ENCODE measurements at regions not wholly inside any gene's neighbourhood (a gene's known extent, or its start where the extent isn't known, plus 50 kb on each side); places are given as distances from the start of the nearest gene placed in this dataset.
A peak's percentile ranks its signal among the peaks of the same experiment; 100 is the strongest.

GRCh38 chr2:172231508-172231907, 128.8 kb upstream of the DLX2 start:
- DNase-seq (ENCODE audit: low read depth), result no peak

DNA sequence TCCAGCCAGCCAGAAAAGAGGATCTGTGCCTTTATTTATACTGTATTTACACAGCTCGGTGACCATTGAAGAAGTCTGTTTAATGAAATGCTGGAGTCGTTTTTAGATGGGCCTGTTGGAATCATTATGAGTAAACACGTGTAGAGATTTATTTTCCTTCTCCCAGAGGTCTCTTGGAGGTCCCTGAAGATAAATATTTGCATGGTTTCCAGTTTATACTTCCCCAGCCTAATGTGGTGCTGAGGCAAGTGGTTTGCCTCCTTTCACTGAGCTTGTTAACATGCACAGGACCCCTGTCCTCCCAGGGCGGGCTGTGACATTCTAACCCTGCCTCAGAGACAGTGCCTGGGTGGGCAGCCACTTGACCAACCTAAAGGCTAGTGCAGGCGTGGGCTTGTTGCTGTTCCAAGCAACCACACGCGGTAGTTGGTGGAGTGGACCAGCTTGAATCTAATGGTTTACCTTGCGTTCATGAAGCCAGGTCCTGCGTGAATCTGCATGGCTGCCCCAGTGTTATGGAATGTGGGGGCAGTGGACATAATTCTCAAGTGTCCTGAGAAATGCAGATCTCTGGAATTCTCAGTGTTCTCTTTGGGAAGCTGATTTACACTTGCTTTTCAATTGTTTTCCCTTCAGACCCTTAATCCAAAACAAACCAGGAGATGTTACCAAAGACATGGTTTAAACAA, 130.2 kb upstream of the DLX2 start:
- DNase-seq (ENCODE audit: low read depth), result no peak

GRCh38 chr2:172233987-172234715, 131.5 kb upstream of the DLX2 start:
- DNase-seq (ENCODE audit: low read depth), result no peak

GRCh38 chr2:172234716-172235691, 132.3 kb upstream of the DLX2 start:
- no peak for DNase-seq (ENCODE audit: low read depth)

GRCh38 chr2:172239944-172240590, 137.4 kb upstream of the DLX2 start:
- DNase-seq (ENCODE audit: low read depth), result no peak

- DNase-seq (ENCODE audit: low read depth), result no peak
These were observed 138.5 kb upstream of the DLX2 start for GRCh38 chr2:172241222-172241621.

DNA sequence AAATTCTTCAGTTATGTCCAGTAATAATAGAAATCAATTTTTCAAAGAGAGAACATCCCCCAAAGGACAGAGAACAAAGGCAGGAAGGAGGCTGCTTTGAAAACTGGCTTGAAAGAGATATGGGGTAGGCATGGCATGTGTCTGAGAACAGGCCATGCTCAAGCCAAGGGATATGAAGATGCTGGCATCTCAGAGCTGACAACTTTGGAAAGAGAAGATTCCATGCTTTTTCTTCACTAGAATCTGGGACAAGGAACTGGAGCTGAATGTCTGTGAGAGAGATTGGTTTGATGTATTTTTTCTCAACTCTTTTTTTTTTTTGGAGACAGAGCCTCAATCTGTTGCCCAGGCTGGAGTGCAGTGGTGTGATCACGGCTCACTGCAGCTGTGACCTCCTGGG, 139.8 kb upstream of the DLX2 start:
- DNase-seq (ENCODE audit: low read depth), result no peak

GRCh38 chr2:172242961-172243360, 140.3 kb upstream of the DLX2 start:
- DNase-seq (ENCODE audit: low read depth), result no peak

DNA sequence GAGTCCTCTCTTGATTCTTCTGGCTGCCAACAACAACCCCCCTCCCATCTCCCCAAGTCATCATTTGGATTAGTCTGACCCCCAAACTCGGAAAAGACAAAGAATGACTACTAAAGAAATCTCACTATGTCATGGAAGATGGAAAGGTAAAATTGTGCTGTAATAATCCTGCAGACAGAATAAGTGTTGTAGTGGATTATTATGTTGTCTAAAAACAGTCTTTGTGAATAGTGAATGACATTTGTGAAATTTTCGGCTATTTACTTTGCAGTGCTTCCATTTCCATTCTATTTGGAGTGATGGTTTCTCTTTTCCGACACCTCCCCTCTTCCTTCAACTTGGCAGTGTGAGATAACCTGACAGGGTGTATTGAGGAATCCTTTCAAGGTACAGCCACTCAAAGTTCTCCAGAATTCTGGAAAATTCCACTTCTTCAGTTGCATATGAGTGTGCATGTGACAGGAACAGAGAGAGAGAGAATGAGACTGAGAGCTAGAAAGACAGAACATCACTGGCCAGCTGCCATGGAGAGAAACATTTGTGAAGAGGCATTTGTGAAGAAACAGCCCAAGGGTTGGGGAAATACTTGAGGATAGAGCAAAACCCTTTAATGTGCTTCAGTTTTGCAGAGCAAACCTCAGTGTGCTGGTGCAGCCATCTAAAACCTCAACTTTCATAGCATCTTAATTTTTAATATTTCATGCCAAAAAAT, 141.9 kb upstream of the DLX2 start:
- no peak for DNase-seq (ENCODE audit: low read depth)

- DNase-seq (ENCODE audit: low read depth), result no peak
These were observed 143.9 kb upstream of the DLX2 start for GRCh38 chr2:172246649-172247048.

GRCh38 chr2:172247203-172247602, 144.5 kb upstream of the DLX2 start:
- no peak for DNase-seq (ENCODE audit: low read depth)

GRCh38 chr2:172248381-172248780, 145.7 kb upstream of the DLX2 start:
- no peak for DNase-seq (ENCODE audit: low read depth)

- no peak for DNase-seq (ENCODE audit: low read depth)
These were observed 146.1 kb upstream of the DLX2 start for GRCh38 chr2:172248785-172249187.

DNA sequence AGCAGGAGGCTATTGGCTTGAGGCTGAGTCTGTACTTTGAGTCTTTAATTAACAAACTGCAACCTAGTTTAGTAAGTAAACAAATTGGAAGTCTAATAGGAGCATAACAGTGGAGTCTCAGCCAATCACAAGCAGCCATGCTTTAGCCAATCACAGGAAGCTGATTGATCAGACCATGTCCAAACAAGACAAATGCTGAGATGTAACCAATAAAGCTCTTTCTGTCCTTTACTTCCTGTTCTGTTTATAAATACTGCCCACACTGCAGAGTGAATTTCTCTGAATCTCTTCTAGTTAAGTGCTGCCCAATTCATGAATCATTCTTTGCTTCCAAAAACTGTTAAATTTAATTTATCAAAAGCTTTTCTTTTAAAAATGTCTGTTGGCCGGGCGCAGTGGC, 146.6 kb upstream of the DLX2 start:
- DNase-seq (ENCODE audit: low read depth), result no peak

GRCh38 chr2:172249986-172250385, 147.3 kb upstream of the DLX2 start:
- DNase-seq (ENCODE audit: low read depth), result no peak

- no peak for DNase-seq (ENCODE audit: low read depth)
These were observed 148.5 kb upstream of the DLX2 start for GRCh38 chr2:172251231-172251630.

GRCh38 chr2:172252154-172252553, 149.5 kb upstream of the DLX2 start:
- DNase-seq (ENCODE audit: low read depth), result no peak

GRCh38 chr2:172253190-172254052, 150.7 kb upstream of the DLX2 start:
- DNase-seq (ENCODE audit: low read depth), result peak; percentile 46

GRCh38 chr2:172256886-172257285, 154.2 kb upstream of the DLX2 start:
- no peak for DNase-seq (ENCODE audit: low read depth)

- DNase-seq (ENCODE audit: low read depth), result no peak
These were observed 157.1 kb upstream of the DLX2 start for GRCh38 chr2:172259827-172260226.

All from stimulated activated CD4-positive, alpha-beta T cell treated with anti-CD3 and anti-CD28 coated beads, Interleukin-2, amount 100 ng/mL, for 4 hours (primary cell).